Activated naive CD4-positive, alpha-beta T cell treated with anti-CD3 and anti-CD28 coated beads, Interleukin-2, amount 50 U/mL, for 24 hours (primary cell): ENCODE measurements at regions not wholly inside any gene's neighbourhood (a gene's known extent, or its start where the extent isn't known, plus 50 kb on each side); places are given as distances from the start of the nearest gene placed in this dataset.

ENCODE experiments used
- H3K27ac Mint-ChIP-seq: one replicate; pipeline ENCODE4 v1.8.0; 2021; ENCODE audit warnings: mild to moderate bottlenecking, mixed read lengths
- H3K27me3 Mint-ChIP-seq: one replicate; pipeline ENCODE4 v1.8.0; 2021; ENCODE audit warnings: mixed read lengths
- H3K36me3 Mint-ChIP-seq: one replicate; pipeline ENCODE4 v1.8.0; 2021; ENCODE audit warnings: mixed read lengths
- H3K4me1 Mint-ChIP-seq: one replicate; pipeline ENCODE4 v1.8.0; 2021; ENCODE audit warnings: mixed read lengths
- H3K4me3 Mint-ChIP-seq: one replicate; pipeline ENCODE4 v1.8.0; 2021; ENCODE audit warnings: mild to moderate bottlenecking, mixed read lengths
- H3K9me3 Mint-ChIP-seq: one replicate; pipeline ENCODE4 v1.8.0; 2021; ENCODE audit warnings: mixed read lengths

DNA sequence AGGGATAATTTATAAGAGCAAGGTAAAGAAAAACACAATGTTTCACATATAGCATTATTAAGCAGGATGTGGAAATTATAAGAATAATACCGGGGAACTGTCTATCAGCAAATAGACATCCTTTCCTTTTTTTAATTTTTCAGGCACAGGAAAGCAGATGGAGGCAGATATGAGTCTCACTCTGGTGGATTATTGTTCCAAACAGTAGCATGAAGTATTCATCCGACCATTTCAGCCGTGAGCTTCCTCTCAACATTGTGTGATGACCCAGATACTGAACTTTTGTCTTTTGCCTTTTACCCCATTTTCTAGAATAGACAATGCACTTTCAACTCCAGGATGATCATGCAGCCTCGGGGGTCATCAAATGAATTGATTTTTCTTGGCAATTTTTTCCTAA, 599.8 kb downstream of the ADGRL2 start:
- H3K27me3 Mint-ChIP-seq = no peaks in the 10 kb centered on the region
- H3K27ac Mint-ChIP-seq = no peak overlapping the region
- no peak overlapping the region for H3K4me3 Mint-ChIP-seq
- no peaks in the 10 kb centered on the region for H3K4me1 Mint-ChIP-seq
- H3K36me3 Mint-ChIP-seq = no peaks in the 10 kb centered on the region
- no peaks in the 10 kb centered on the region for H3K9me3 Mint-ChIP-seq

GRCh38 chr1:82399093-82399492, 598.4 kb downstream of the ADGRL2 start:
- Mint-ChIP-seq H3K9me3 (no peaks in the 10 kb centered on the region), H3K36me3 (no peaks in the 10 kb centered on the region), H3K4me1 (no peaks in the 10 kb centered on the region), H3K27ac (no peak overlapping the region), H3K27me3 (no peaks in the 10 kb centered on the region), H3K4me3 (no peak overlapping the region)

DNA sequence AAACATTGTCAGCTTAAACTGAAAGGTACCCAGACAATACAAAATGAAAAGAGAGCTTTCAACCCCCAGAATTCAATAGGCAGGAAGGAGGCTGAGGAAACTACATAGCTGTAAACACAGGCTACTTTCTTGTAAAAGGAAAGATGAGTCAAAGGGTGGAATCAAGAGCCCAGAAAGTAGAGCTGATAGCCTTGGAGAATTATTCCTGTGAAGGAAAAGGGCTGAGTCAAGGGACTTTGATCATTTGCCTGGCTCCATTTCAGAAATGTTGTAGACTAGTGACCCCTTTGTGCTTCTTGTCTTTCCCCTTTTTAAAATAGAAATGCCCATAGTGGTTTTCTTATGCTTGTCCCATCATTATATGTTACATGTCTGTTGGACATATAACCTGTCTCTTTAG, 597.6 kb downstream of the ADGRL2 start:
- Mint-ChIP-seq H3K27ac (no peak overlapping the region), H3K4me3 (no peak overlapping the region), H3K36me3 (no peaks in the 10 kb centered on the region), H3K4me1 (no peaks in the 10 kb centered on the region), H3K9me3 (no peaks in the 10 kb centered on the region), H3K27me3 (no peaks in the 10 kb centered on the region)

GRCh38 chr1:82395440-82395839, 594.7 kb downstream of the ADGRL2 start:
- Mint-ChIP-seq H3K4me1 (no peaks in the 10 kb centered on the region), H3K27ac (no peak overlapping the region), H3K36me3 (no peaks in the 10 kb centered on the region), H3K27me3 (no peaks in the 10 kb centered on the region), H3K4me3 (no peak overlapping the region), H3K9me3 (peaks cover 5% of the 10 kb centered on the region)

DNA sequence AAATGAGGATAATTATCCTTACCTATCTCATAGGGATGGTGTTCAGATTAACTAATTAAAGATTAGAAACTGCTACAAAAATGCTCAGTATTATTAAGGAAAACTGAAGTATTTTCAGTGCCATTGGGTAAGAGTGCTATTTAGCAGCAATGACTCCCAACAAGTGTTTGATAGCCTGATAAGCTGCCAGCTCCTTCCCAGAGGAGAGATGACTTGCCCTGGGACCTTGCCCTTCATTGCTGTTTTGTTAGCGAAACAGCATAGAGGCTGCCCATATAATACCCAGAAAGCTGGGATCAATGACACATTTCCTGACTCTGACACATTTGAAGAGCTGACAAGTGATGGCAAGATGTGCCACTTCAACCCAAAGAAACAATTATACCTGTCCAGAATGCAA, 592.2 kb downstream of the ADGRL2 start:
- no peaks in the 10 kb centered on the region for H3K4me1 Mint-ChIP-seq
- no peak overlapping the region for H3K27ac Mint-ChIP-seq
- no peak overlapping the region for H3K4me3 Mint-ChIP-seq
- peaks cover 5% of the 10 kb centered on the region for H3K9me3 Mint-ChIP-seq
- no peaks in the 10 kb centered on the region for H3K36me3 Mint-ChIP-seq
- H3K27me3 Mint-ChIP-seq = no peaks in the 10 kb centered on the region

GRCh38 chr1:82392513-82392912, 591.8 kb downstream of the ADGRL2 start:
- no peaks in the 10 kb centered on the region for H3K27me3 Mint-ChIP-seq
- no peak overlapping the region for H3K4me3 Mint-ChIP-seq
- no peaks in the 10 kb centered on the region for H3K36me3 Mint-ChIP-seq
- no peaks in the 10 kb centered on the region for H3K4me1 Mint-ChIP-seq
- H3K27ac Mint-ChIP-seq = no peak overlapping the region
- peaks cover 5% of the 10 kb centered on the region for H3K9me3 Mint-ChIP-seq

- no peak overlapping the region for H3K4me3 Mint-ChIP-seq
- no peaks in the 10 kb centered on the region for H3K4me1 Mint-ChIP-seq
- no peaks in the 10 kb centered on the region for H3K36me3 Mint-ChIP-seq
- H3K9me3 Mint-ChIP-seq = peaks cover 5% of the 10 kb centered on the region
- no peaks in the 10 kb centered on the region for H3K27me3 Mint-ChIP-seq
- H3K27ac Mint-ChIP-seq = no peak overlapping the region
Measured at GRCh38 chr1:82391712-82392111, 591.0 kb downstream of the ADGRL2 start.

GRCh38 chr1:82390627-82391026, 589.9 kb downstream of the ADGRL2 start:
- H3K27me3 Mint-ChIP-seq = peaks cover 2% of the 10 kb centered on the region
- H3K4me3 Mint-ChIP-seq = no peak overlapping the region
- H3K36me3 Mint-ChIP-seq = no peaks in the 10 kb centered on the region
- no peaks in the 10 kb centered on the region for H3K4me1 Mint-ChIP-seq
- H3K27ac Mint-ChIP-seq = no peak overlapping the region
- H3K9me3 Mint-ChIP-seq = peaks cover 5% of the 10 kb centered on the region

GRCh38 chr1:82388679-82389078, 587.9 kb downstream of the ADGRL2 start:
- no peak overlapping the region for H3K4me3 Mint-ChIP-seq
- no peaks in the 10 kb centered on the region for H3K36me3 Mint-ChIP-seq
- no peaks in the 10 kb centered on the region for H3K4me1 Mint-ChIP-seq
- H3K27ac Mint-ChIP-seq = no peak overlapping the region
- H3K27me3 Mint-ChIP-seq = peaks cover 2% of the 10 kb centered on the region
- peaks cover 5% of the 10 kb centered on the region for H3K9me3 Mint-ChIP-seq

- Mint-ChIP-seq H3K4me1 (no peaks in the 10 kb centered on the region), H3K36me3 (no peaks in the 10 kb centered on the region), H3K27ac (no peak overlapping the region), H3K4me3 (no peak overlapping the region), H3K27me3 (peaks cover 2% of the 10 kb centered on the region), H3K9me3 (peaks cover 5% of the 10 kb centered on the region)
Measured at GRCh38 chr1:82387012-82387366, 586.3 kb downstream of the ADGRL2 start.

GRCh38 chr1:82386365-82387011, 585.8 kb downstream of the ADGRL2 start:
- Mint-ChIP-seq H3K4me3 (no peak overlapping the region), H3K27ac (no peak overlapping the region), H3K36me3 (no peaks in the 10 kb centered on the region), H3K4me1 (no peaks in the 10 kb centered on the region), H3K27me3 (peaks cover 2% of the 10 kb centered on the region), H3K9me3 (peaks cover 5% of the 10 kb centered on the region)

- Mint-ChIP-seq H3K27ac (no peak overlapping the region), H3K4me1 (no peaks in the 10 kb centered on the region), H3K4me3 (no peak overlapping the region), H3K27me3 (peaks cover 2% of the 10 kb centered on the region), H3K9me3 (no peaks in the 10 kb centered on the region), H3K36me3 (no peaks in the 10 kb centered on the region)
Measured at GRCh38 chr1:82384776-82385175, 584.0 kb downstream of the ADGRL2 start.

GRCh38 chr1:82377201-82377884, 576.6 kb downstream of the ADGRL2 start:
- Mint-ChIP-seq H3K27ac (no peak overlapping the region), H3K27me3 (no peaks in the 10 kb centered on the region), H3K4me1 (no peaks in the 10 kb centered on the region), H3K9me3 (no peaks in the 10 kb centered on the region), H3K36me3 (no peaks in the 10 kb centered on the region), H3K4me3 (no peak overlapping the region)

DNA sequence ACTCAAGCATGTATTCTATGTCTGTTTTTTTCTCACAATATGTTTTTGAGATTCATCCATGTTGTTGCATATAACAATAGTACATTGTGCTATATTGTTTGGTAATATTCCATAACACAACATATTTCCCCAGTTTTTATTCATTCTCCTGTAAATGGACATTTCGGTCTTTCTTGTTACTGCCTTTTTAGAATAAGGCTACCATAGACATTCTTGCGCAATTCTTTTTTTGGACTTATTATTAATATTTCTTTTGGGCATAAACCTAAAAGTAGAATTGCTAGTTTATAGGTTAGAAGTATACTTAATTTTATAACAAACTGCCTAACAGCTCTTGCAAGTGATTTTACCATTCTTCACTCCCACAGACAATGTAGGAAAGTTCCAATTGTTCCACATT, 573.0 kb downstream of the ADGRL2 start:
- Mint-ChIP-seq H3K4me1 (no peaks in the 10 kb centered on the region), H3K27me3 (no peaks in the 10 kb centered on the region), H3K36me3 (no peaks in the 10 kb centered on the region), H3K4me3 (no peak overlapping the region), H3K27ac (no peak overlapping the region), H3K9me3 (no peaks in the 10 kb centered on the region)

DNA sequence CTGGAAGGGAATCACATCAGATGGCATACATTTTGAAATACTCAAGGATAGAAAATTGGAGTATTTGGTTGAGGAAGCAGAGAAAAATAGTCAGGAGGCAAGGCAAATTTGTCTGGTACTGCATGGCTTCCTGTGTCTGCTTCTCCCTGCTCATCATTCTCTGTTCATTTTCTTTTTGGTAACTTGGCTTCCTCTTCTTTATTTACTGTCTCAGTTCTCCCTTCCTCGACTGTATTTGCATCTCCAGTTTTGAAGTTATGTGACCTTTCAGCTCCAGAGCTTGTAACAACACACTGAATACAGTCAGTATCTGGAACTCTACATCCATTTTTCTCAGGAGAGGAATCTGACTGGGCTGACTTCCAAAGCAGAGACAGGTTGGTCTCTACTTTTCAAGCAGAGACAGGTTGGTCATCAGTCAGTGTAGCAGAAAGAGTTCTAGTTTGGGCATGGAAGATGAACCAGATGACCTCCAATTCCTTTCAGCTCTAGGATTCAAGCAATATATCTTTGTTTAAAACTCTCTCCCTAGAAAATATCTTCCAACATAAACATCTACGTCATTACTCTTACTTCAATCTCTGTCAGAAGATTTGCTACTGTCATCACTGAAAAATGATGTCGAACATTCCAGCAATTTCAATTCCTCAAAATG, 571.2 kb downstream of the ADGRL2 start:
- Mint-ChIP-seq H3K9me3 (no peaks in the 10 kb centered on the region), H3K4me1 (no peaks in the 10 kb centered on the region), H3K4me3 (no peak overlapping the region), H3K27me3 (no peaks in the 10 kb centered on the region), H3K27ac (no peak overlapping the region), H3K36me3 (no peaks in the 10 kb centered on the region)

GRCh38 chr1:82367456-82367855, 566.7 kb downstream of the ADGRL2 start:
- Mint-ChIP-seq H3K27ac (no peak overlapping the region), H3K9me3 (no peaks in the 10 kb centered on the region), H3K36me3 (no peaks in the 10 kb centered on the region), H3K27me3 (no peaks in the 10 kb centered on the region), H3K4me1 (no peaks in the 10 kb centered on the region), H3K4me3 (no peak overlapping the region)
